GM21423 (cell line): ENCODE measurements at regions not wholly inside any gene's neighbourhood (a gene's known extent, or its start where the extent isn't known, plus 50 kb on each side); places are given as distances from the start of the nearest gene placed in this dataset.
"Not testable (repeated sequence)": the region's sequence is repeated elsewhere in the genome, so short reads cannot be mapped to it uniquely, and the experiment has no call there.

Experiments
- ATAC-seq: cut with Tn5 transposase; IDR thresholded peaks from one replicate; pipeline ENCODE4 v1.9.1; 2021; ENCODE audit warnings: mild to moderate bottlenecking, moderate library complexity; ENCODE audit not compliant: unreplicated experiment

DNA sequence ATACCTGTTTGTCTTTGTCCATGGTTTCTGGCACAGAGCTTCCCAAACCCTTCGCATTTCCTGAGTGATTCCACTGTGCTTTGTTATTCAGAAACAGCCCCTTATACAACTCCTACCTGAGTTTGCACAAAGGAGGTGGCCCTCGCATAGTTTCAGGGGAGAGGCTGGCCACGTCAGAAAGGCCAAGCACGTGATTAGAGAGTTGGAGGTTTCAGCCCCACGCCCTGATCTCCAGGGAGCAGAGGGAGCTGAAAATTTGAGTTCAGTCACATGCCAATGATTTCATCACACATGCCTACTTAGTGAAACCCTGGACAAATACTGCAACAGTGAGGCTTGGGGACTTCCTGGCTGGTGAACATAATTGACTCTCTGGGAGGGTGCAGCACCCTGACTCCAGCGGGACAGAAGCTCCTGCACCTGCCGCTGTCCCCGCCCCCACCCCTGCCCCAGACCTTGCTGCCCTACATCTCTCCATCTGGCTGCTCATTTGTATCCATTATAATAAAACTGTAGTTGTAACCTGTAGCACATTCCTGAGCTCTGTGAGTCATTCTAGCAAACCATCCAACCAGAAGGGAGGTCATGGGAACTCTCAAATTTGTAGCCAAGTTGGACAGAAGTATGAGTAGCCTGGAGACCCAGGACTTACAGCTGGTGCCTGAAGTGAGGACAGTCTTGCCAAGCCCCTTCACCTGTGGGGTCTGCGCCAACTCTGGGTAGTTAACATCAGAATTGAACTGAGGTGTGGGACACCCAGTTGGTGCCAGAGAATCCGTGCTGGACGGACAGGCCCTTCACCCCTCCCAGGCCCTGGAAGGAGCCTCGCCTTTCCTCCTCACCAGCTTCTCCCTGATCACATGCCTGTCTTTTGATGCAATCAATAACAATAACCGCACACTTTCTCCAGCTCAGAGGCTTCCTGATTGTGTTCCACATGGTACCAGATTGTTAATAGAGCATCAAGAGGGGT, 224.3 kb downstream of the ANAPC1 start:
- ATAC-seq: no peak

DNA sequence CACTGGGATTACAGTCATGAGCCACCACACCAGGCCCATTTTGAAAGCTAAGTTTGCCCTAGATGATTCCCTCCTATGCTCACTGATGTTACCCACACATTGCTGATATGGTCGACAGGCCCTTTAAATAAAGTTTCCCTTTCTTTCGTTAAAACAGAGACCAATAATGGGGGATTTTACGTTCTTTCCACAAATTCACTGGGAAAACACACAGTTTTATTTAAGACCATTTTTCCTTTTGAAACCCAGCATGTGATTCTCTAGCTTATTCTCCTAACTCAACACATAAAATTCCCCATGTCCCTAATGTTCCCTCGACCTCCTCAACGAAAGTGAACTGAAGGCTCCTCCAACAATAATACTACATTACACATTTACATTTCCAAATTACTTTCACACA, 223.2 kb downstream of the ANAPC1 start:
- no peak for ATAC-seq

DNA sequence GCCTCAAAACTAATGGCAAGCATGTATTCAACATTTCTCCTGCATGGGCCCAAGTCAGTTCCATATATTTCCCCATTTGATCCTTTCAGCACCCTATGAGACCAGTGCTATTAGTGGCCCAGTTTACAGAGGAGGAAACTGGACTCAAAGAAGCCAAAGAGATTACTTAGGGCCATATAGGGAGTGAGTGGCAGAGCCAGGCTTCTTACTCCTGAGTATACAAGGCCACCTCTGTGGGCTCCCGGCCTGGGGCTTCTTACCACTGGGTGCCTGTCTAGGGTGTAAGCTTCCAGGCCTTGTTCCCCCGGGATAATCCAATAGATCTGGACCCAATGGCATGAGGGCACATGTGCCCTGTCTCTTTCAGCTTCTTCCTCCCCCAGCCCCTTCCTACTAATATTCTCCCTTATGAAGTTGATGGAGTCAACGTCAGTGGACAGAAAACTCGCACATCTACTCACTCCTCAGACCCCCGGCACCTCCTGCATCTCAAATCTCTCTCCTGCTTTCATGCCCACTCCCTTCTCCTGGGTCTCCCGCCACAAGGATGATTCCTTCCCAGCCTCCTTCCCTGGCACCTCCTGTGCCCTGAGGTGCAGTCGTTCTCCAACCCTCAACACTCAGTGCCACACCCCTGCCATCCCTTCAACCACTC, 222.6 kb downstream of the ANAPC1 start:
- no peak for ATAC-seq

DNA sequence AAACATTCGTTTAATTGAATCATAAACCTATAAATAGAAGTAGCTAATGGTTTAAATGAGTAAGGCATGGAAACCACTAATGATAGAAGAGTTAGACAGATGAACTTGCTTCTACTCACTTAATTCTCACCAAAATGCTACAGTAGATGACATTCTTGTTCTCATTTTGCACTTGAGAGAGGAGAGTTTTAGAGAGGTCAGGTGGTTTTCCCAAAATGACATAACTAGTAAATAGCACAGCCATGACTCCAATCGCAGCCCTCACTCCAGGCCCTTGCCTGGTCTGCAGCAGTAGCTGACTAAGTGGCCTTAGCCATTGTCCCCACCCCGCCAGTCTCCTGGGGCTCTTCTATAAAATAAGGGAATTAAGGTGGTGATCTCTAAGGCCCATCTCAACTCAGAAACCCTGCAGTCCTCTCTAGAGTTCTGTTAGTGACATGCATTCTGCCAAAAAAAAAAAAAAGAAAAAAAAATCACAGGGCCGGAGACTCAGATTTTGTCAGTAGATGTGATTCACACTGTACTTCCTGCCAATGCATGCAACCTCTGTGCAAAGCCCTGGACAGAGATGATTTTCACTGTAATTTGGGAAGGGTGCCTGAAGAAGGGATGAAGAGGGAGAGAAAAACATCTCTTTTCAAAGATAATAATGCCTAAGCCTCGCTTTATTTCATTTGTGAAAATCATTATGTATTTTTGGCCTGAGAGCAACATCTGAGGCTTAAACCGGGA, 221.8 kb downstream of the ANAPC1 start:
- ATAC-seq: no peak

DNA sequence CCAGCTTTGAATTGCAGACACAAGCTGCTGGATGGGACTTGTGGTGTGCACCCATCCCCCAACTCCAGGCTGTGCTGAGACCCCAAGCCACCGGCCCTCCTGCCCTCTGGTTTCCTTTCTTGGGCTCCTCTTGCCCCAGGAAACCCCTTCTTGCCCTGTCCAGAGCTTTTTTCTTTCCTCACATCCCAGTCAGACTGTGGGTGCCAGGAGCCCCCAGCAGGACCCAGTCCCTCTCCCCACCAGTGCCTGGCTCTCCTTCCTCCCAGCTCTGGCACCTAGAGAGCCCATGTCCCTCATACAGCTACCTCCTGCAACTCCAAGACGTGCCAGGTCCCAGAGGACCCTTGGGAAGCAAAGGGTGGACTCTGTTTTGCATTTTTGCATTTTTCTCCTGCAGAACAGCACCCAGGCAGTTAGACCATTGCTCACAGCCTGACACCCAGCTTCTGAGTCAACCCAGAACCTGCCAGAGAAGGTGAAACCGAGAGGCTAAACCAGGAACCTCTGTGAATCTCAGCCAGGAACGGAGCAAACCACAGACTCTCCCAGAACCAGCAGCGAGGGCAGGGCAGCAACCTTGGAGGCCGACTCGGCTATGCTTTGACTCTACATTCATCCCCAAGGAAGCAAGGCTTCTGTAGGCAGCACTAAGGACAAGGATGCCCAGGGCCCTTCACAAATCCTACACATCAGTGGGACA, 221.1 kb downstream of the ANAPC1 start:
- ATAC-seq: no peak

DNA sequence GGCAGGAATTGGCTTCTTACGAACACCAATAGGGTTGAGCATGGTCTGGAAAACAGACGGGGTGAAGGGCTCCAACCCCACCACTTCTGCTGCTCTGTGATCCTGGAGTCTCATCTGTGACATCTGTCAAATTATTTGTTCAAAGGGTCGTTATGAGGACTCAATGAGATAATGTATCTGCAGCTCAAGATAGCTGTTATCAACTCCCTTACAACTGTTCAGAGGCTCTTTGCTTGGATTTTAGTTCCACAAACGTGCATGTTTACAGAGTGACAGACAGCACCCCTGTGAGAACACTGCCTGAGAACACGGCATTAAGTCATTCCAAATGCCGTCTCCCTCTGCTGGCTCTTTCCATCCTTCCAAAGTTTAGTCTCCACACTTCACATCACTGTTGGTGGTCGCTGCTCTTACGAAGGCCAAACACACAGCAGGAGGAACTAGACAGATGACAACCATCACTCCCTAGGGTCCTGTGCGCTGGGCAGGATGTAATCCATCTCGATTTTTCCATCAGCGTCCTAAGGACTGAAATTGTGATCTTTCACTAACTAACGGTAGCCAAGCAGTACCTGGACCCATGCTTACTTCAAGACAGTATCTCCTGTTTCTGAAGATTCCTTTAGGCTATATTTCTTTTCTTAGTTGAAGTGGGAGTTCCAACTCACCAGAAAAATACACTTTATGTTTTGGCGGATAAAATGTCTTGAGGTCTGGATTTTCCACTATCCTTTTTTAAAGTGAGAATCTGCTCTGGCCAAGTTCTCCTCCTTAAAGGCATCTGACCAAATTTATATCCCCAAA, 220.3 kb downstream of the ANAPC1 start:
- ATAC-seq: no peak

DNA sequence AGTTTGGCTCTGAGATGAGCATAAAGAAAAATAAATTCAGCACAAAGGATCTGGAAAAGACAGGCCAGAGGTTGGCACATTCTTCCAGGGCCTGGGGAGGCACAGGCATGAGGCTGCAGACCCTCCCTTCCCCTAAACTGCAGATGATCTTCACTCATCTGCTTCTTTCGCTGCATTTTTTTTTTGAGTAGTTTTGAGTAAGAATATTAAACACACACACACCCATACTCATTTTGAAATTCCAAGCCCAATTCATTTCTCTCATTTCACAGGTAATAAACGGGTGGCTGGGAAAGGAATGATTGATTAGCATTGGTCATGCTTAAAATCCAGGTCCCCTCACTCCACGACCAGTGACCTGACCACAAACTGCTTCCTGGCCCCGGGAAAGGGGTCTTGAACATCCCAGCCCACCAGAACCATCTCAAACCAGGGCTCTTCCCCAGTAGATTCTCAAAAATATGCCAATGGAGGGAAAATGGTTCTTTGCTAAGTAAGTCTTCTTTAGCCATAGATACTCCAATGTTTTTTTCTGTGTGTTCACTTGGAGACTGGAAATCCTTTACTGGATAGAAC, 219.6 kb downstream of the ANAPC1 start:
- no peak for ATAC-seq

DNA sequence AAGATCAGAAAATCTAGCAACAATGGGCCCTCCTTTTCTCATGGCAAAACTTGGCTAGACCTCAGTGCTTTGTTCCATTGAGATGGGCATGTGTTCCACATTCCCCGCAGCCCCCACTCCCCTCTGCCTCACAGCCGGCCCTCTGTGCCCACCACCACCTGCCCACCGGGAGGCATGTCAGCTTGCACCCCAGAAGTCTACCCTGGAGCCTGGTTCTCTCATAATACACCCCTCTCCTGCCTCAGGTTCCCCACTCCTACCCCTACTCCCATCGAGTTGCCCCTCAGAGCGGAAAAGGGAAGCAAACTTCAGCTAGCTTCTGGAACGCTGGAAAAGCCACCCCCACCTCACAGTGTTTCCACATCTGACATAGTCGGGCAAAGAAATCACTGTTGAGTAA, 219.0 kb downstream of the ANAPC1 start:
- ATAC-seq: no peak

DNA sequence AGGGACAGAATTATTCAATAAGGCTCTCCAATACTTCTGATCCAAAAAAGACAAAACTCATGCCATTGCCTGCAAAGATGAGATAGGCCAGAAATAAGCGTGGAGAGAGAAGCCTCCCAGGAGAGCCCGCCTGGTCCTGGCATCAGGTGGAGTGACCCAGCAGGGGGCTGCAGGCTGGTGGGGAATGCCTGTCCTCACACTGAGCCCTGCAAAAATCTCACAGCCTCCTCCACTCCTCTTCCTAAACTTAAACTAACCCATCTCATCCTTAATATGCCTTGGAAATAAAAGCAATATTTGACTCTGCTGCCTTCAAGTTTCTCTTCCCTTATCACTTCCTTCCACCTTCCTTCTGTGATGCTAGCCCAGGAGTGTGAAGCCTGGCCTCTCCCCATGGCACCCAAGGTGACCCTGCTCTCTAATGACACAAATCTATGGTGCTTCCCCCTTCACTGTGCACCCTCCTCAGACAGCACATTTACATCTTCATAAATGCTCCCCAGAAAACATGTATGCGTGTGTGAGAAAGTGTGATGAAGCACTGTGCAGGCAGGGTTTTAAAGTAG, 218.4 kb downstream of the ANAPC1 start:
- no peak for ATAC-seq

DNA sequence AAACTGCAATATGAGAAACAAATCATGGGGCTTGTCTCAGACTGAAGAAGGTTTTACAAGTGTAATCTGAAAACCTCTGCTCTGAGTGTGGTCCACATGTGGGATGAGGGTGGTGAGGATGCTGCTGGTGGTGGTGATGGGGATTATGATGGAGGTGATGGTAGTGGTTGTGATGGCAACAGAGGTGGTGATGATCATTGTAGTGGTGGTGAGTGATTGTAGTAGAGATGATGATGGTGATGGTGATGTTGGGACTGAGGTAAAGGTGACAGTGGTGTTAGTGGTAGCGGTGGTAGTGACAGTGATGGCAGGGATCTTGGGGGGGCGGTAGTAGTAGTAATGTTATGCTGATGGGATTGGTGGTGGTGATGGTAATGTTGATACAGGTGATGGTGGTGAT, 217.8 kb downstream of the ANAPC1 start:
- no peak for ATAC-seq

DNA sequence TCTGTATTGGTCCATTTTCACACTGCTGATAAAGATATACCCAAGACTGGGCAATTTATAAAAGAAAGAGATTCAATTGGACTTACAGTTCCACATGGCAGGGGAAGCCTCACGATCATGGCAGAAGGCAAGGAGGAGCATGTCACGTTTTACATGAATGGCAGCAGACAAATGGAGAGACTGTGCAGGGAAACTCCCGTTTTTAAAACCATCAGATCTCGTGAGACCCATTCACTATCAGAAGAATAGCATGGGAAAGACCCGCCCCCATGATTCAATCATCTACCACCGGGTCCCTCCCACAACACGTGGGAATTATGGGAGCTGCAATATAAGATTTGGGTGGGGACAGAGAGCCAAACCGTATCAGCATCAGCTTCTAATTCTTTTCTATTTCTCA, 217.0 kb downstream of the ANAPC1 start:
- ATAC-seq: no peak

DNA sequence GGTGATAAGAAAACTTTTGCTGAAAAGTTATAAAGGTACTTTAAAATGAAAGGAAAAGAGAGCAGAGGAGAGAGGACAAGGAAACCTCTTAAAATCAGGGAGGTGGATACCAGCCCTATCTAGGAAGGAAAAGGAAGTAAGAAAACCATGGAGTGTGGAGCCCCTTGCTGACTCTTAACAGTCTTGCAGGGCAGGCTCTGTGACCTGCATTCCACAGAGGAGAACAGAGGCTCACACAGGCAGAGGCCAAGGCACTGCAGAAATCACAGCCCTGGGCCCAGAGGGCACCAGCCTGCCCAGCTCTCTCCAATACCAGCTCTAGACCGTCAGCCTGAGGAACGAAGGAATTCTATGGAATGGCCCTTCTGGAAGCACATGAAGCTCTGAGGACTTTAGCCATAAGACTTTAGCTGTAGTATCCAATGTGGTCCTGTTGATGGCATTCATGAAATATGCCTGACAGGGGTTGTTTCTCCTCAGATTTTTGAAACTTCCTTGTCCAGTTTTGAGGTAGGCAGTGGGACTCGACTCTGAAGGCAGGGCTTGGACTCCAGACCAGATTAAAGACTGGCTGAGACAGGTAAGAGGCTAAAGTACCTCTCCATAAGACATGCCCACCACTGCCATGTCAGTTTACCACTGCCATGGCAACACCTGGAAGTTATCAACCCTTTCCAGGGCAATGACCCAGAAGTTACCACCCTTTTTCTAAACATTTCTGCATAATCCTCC, 216.3 kb downstream of the ANAPC1 start:
- no peak for ATAC-seq

DNA sequence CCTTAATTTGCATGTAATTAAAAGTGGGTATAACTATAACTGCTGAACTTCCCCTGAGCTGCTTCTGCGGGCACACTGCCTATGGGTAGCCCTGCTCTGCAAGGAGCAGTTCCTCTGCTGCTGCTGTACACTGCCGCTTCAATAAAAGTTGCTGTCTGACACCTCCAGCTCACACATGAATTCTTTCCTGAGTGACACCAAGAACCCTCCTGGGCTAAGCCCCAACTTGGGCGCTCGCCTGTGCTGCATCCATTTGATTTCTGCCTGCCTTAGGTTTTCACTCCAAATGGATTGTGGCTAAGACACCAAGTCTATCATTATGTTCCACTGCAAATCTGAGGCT, 215.7 kb downstream of the ANAPC1 start:
- ATAC-seq: no peak

DNA sequence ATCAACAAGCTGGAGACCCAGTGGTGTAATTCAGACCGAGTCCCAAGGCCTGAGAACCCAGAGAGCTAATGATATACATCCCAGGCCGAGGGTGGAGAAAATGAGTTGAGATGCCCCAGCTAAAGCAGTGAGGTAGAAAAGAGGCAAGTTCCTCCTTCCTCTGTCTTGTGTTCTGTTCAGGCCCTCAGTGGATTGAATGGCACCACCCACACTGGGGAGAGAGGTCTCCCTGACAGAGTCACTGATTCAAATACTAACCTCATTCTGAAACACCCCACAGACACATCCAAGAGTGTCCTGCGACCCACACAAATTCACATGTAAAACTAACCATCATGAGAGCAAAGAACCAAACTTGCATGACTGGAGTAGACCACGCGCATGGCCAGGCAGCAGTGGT, 215.3 kb downstream of the ANAPC1 start:
- ATAC-seq: no peak

DNA sequence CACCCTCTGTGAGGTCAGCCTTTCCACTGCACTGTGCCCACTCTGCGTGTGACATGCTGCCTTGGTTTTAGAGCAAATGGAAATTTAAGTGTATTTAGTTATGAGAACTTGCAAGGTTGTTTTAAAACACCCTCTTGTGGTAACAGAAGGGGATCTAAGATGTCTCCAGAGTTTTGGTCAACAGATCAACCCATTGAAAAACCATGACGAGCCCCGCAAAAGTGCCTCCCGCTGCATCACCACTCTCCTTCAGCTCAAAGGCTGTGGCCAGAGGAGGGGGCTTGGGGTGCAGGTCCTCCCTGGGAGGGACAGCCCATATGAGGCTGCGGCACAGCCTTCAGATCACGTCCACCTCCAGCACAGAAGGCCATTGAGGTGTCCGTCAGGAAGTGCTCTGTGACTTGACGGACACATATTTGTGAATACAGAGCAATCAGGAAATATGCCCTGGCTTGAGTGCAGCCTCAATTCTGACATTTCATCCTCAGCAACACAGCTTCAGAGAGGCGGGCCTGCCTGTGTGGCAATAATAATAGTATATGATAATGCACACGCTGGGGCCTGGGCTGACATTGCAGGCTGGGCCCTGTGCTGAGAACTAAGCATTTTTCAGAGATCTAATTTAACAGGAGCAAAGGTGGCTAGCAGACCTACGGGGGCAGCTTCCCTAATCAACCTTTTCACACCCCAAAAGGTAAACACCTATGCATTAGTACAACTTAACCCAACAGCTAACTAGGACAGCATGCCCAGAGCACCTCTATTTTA, 213.9 kb downstream of the ANAPC1 start:
- no peak for ATAC-seq

DNA sequence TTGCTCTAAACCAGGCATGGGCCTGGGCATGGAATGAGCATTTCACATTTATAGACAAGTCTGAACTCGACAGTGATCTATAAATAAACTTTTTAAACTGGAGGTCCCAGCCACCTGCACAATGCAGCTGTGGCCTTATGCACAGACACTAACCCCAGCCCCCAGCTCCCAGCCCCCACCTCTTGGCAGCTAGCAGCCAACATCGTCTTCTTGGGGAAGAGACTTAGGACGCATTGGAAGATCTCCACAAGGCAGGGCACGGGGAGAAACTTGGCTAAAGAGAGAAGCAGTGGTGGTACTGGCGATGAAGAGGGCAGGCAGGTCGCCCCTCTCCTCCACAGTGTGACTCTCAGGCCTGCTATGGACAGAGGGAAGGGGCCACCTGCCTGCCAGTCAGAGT, 213.2 kb downstream of the ANAPC1 start:
- no peak for ATAC-seq

DNA sequence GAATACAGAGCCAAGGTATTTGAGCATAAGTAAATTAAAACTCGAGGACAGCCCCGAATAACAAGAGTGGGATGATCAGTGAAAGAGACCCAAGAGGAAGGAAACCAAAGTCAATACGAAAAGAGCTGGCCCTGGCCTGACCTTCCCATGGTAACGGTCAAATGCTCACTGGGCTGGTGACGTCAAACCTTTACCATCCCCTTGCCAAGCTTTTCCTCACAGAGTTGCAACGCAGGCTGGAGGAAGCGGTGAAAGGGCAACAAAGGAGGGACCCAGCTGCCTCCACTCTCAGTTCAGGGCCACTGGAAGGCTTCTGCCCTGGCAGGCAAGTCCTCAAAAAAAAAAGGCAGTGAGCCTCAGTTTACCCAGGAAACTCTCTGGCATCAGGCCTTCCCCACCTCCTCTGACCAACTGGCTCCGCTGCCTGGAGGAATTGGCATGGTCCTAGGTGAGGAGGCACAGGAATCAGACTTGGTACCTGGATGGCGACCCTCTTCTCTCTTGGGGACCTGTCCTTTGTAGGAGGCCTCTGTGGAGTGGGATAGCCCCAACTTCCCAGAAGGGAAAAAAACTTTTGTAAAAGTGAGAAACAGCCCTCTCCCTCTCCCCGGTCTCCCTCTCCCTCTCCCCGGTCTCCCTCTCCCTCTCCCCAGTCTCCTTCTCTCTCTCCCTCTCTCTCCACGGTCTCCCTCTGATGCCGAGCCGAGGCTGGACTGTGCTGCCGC, 212.4 kb downstream of the ANAPC1 start:
- no peak for ATAC-seq

DNA sequence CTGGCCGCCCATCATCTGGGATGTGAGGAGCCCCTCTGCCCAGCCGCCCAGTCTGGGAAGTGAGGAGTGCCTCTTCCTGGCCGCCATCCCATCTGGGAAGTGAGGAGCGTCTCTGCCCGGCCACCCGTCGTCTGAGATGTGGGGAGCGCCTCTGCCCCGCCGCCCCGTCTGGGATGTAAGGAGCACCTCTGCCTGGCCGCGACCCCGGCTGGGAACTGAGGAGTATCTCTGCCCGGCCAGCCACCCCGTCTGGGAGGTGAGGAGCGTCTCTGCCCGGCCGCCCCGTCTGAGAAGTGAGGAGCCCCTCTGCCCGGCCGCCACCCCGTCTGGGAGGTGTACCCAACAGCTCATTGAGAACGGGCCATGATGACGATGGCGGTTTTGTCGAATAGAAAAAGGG, 211.4 kb downstream of the ANAPC1 start:
- not testable (repeated sequence) for ATAC-seq
